DND-41 (cell line): ENCODE measurements at regions not wholly inside any gene's neighbourhood (a gene's known extent, or its start where the extent isn't known, plus 50 kb on each side); places are given as distances from the start of the nearest gene placed in this dataset.

Experiments used
- ATAC-seq: fragments of 200-7000 bp; cut with Tn5 transposase; 3 replicates; pipeline ENCODE4 v1.9.1; 2021; ENCODE audit warnings: low read depth; ENCODE audit not compliant: insufficient read depth
- DNase-seq: peaks from one replicate; pipeline ENCODE4 v3.0.0-alpha.2; 2020
- H2AFZ ChIP-seq: 2 replicates; pipeline ENCODE4 v1.6.0; 2012; ENCODE audit warnings: low read depth, low read length
- H3K27ac ChIP-seq: 2 replicates; pipeline ENCODE4 v1.5.1; 2012; ENCODE audit warnings: low read length, inconsistent platforms
- H3K27me3 ChIP-seq: fragments of 200-600 bp; sonication (generic); 2 replicates; pipeline ENCODE4 v1.6.0; 2012; ENCODE audit warnings: low read length, mild to moderate bottlenecking, inconsistent platforms; ENCODE audit not compliant: insufficient read depth, poor library complexity
- H3K36me3 ChIP-seq: 2 replicates; pipeline ENCODE4 v1.5.1; 2012; ENCODE audit warnings: low read length, inconsistent platforms; ENCODE audit not compliant: insufficient read depth
- H3K4me1 ChIP-seq: 2 replicates; pipeline ENCODE4 v1.5.1; 2012; ENCODE audit warnings: mild to moderate bottlenecking, low read length; ENCODE audit not compliant: insufficient read depth
- H3K4me2 ChIP-seq: 2 replicates; pipeline ENCODE4 v1.6.0; 2012; ENCODE audit warnings: mild to moderate bottlenecking, moderate library complexity, low read length, inconsistent platforms; ENCODE audit not compliant: insufficient read depth
- H3K4me3 ChIP-seq, 2 experiments: fragments of 200-600 bp in 1 of 2; shearing (Covaris generic) in 1 of 2; 2 replicates each; pipeline ENCODE4 v1.5.1; 2012 to 2016; ENCODE audit warnings: inconsistent platforms in 2 of 2, low read length in 2 of 2, mild to moderate bottlenecking in 2 of 2, low read depth in 1 of 2, moderate library complexity in 1 of 2
- H3K79me2 ChIP-seq: 2 replicates; pipeline ENCODE4 v1.6.0; 2012; ENCODE audit warnings: low read length, inconsistent platforms; ENCODE audit not compliant: insufficient read depth
- H3K9ac ChIP-seq: 2 replicates; pipeline ENCODE4 v1.6.0; 2012; ENCODE audit warnings: low read depth, mild to moderate bottlenecking, inconsistent platforms, low read length, moderate library complexity
- H3K9me3 ChIP-seq: 2 replicates; pipeline ENCODE4 v1.5.1; 2012; ENCODE audit warnings: low read length, moderate library complexity, mild to moderate bottlenecking, inconsistent platforms; ENCODE audit not compliant: insufficient read depth, severe bottlenecking
- H4K20me1 ChIP-seq: 2 replicates; pipeline ENCODE4 v1.6.0; 2012; ENCODE audit warnings: low read length; ENCODE audit not compliant: insufficient read depth
- EZH2 ChIP-seq: IDR thresholded peaks from 3 replicates; pipeline ENCODE4 v1.6.1; 2012; ENCODE audit warnings: borderline replicate concordance, low read depth, mild to moderate bottlenecking, moderate library complexity, low read length, inconsistent platforms; ENCODE audit not compliant: severe bottlenecking
- TF ChIP-seq, protein P1 (sequence below): IDR thresholded peaks from 2 replicates; pipeline ENCODE4 v1.5.1; 2012; ENCODE audit warnings: borderline replicate concordance, low read length, moderate library complexity, mild to moderate bottlenecking; ENCODE audit not compliant: poor library complexity, severe bottlenecking; ENCODE audit errors: extremely low read depth

DNA sequence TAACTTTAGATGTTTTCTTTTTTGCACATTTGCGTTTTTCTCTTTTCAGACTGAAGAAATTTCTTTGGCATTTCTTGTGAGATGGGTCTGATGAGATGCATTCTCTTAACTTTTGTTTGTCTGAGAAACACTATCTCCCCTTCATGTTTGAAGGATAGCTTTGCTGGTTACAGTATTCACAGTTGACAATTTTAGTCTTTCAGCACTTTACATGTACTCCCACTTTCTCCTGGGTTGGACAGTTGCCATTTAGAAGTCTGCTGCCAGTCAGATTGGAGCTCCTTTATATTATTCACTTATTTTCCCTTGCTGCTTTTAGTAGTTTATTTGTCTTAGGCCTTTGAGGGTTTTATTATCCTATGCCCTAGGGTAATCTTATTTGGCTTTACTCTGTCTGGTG lies 67.3 kb upstream of the VOPP1 start:
- Histone ChIP-seq H3K4me3 (no peak overlapping the region), H3K79me2 (no peaks in the 10 kb centered on the region), H3K4me2 (no peak overlapping the region), H2AFZ (no peak overlapping the region), H3K9me3 (no peaks in the 10 kb centered on the region), H4K20me1 (no peaks in the 10 kb centered on the region), H3K9ac (no peak overlapping the region), H3K4me1 (peaks cover 12% of the 10 kb centered on the region), H3K36me3 (no peaks in the 10 kb centered on the region), H3K27ac (no peak overlapping the region), H3K27me3 (no peaks in the 10 kb centered on the region)
- TF ChIP-seq, protein P1, sequence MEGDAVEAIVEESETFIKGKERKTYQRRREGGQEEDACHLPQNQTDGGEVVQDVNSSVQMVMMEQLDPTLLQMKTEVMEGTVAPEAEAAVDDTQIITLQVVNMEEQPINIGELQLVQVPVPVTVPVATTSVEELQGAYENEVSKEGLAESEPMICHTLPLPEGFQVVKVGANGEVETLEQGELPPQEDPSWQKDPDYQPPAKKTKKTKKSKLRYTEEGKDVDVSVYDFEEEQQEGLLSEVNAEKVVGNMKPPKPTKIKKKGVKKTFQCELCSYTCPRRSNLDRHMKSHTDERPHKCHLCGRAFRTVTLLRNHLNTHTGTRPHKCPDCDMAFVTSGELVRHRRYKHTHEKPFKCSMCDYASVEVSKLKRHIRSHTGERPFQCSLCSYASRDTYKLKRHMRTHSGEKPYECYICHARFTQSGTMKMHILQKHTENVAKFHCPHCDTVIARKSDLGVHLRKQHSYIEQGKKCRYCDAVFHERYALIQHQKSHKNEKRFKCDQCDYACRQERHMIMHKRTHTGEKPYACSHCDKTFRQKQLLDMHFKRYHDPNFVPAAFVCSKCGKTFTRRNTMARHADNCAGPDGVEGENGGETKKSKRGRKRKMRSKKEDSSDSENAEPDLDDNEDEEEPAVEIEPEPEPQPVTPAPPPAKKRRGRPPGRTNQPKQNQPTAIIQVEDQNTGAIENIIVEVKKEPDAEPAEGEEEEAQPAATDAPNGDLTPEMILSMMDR, result no peak
- TF ChIP-seq EZH2, result no peak
- ATAC-seq (no peak), DNase-seq (no peak)

DNA sequence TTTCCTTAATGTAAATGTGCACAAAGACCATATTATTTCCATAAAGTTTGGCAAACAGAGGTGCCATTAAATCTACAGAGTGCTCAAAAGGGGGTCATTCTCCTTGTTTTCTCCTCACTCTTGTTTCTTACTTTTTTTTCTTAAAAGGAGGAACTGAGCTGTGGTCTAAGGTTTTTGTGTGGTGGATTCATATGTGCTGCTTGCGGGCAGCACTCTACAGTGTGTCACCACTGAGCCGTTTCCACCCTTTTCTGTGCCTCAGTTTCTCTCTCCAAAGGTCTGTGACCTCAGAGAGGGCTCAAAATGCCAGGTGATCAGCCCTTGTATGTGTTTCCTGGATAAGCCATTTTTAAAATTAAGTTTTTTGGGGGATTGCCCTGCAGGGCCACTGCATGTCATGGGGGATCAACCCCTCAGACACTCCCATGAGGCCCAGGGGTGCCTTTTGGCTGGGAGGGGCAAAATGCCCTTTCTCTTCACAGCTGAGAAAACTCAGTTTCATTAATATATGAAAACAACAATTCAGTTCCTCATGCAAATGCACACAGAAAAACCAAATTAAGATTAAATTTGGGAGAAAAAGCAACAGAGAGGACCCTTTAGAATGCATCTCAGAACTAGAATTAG lies 56.9 kb upstream of the VOPP1 start:
- no peaks in the 10 kb centered on the region for H4K20me1 ChIP-seq
- TF ChIP-seq EZH2, result no peak
- TF ChIP-seq, protein P1, result no peak
- no peak overlapping the region for H2AFZ ChIP-seq
- no peak overlapping the region for H3K4me2 ChIP-seq
- H3K9ac ChIP-seq, result no peak overlapping the region
- ATAC-seq (no peak), DNase-seq (no peak)
- H3K36me3 ChIP-seq, result no peaks in the 10 kb centered on the region
- H3K9me3 ChIP-seq, result peaks cover 10% of the 10 kb centered on the region
- H3K27me3 ChIP-seq, result no peaks in the 10 kb centered on the region
- no peak overlapping the region for H3K27ac ChIP-seq
- H3K79me2 ChIP-seq, result no peaks in the 10 kb centered on the region
- no peak overlapping the region for H3K4me3 ChIP-seq
- no peaks in the 10 kb centered on the region for H3K4me1 ChIP-seq

DNA sequence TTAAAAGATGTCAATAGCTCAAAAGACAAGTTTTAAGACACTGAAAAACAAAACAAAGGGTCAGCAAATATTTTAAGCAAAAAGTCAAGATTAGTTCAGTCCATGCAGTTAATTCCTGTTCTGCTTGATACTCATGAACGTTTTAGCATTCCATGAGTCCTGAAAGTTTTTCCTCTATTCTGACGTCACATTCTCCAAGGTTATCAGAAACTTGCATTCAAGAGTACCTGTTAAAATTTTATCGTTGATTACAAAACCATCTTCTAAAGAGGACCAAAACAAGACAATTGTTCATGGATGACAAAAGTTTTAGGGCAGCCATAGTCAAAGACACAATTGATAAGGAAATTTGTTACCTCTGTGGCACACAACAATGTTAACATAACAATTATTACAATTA lies 52.5 kb upstream of the VOPP1 start:
- no peaks in the 10 kb centered on the region for H3K36me3 ChIP-seq
- H3K9me3 ChIP-seq, result peaks cover 13% of the 10 kb centered on the region
- H2AFZ ChIP-seq, result no peak overlapping the region
- H4K20me1 ChIP-seq, result no peaks in the 10 kb centered on the region
- TF ChIP-seq, protein P1, result no peak
- no peak for TF ChIP-seq EZH2
- no peaks in the 10 kb centered on the region for H3K79me2 ChIP-seq
- no peak overlapping the region for H3K27ac ChIP-seq
- no peaks in the 10 kb centered on the region for H3K27me3 ChIP-seq
- no peak overlapping the region for H3K4me2 ChIP-seq
- DNase-seq (no peak), ATAC-seq (no peak)
- H3K9ac ChIP-seq, result no peak overlapping the region
- H3K4me3 ChIP-seq, result no peak overlapping the region
- no peaks in the 10 kb centered on the region for H3K4me1 ChIP-seq

DNA sequence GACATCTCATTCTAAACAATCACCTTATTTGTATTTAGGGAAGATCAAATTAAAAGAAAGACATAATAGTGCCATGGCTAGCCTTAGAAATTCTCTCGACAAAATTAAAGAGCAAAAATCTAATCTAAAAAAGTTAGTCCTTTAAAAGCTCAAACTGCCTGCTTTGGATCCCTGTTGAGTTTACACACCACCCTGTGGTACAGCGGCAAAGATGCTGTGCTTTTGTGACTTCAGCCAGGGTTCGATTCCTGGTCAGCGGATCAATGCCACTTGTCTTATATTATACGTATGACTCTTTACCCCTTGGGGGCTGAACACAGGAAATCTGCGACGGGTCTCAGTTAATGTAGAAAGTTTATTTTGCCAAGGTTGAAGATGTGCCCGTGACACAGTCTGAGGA lies 51.3 kb upstream of the VOPP1 start:
- H3K36me3 ChIP-seq, result no peaks in the 10 kb centered on the region
- H3K27me3 ChIP-seq, result no peaks in the 10 kb centered on the region
- no peaks in the 10 kb centered on the region for H4K20me1 ChIP-seq
- H3K79me2 ChIP-seq, result no peaks in the 10 kb centered on the region
- no peak for ATAC-seq
- no peak for TF ChIP-seq EZH2
- TF ChIP-seq, protein P1, result no peak
- H3K4me3 ChIP-seq, result no peak overlapping the region
- no peak overlapping the region for H3K27ac ChIP-seq
- no peak for DNase-seq
- H3K9ac ChIP-seq, result no peak overlapping the region
- no peak overlapping the region for H3K4me2 ChIP-seq
- H3K9me3 ChIP-seq, result peaks cover 20% of the 10 kb centered on the region
- no peak overlapping the region for H2AFZ ChIP-seq
- H3K4me1 ChIP-seq, result no peaks in the 10 kb centered on the region
